IMR-90 (cell line): ENCODE measurements at regions not wholly inside any gene's neighbourhood (a gene's known extent, or its start where the extent isn't known, plus 50 kb on each side); places are given as distances from the start of the nearest gene placed in this dataset.

Experiments used
- CTCF ChIP-seq: conservative IDR thresholded peaks from 2 replicates; pipeline ENCODE4 v1.5.1; 2012; ENCODE audit warnings: mild to moderate bottlenecking, low read depth, low read length, improper control_type of control experiment
- FOS ChIP-seq: fragments of 150-350 bp; IDR thresholded peaks from 2 replicates; pipeline ENCODE4 v1.6.1; 2016; ENCODE audit warnings: low read depth, low read length
- RAD21 ChIP-seq: IDR thresholded peaks from 2 replicates; pipeline ENCODE4 v1.6.1; 2012; ENCODE audit warnings: low read length, improper control_type of control experiment

GRCh38 chr2:12934146-12934756 is 217.5 kb downstream of the TRIB2 start:
- TF ChIP-seq CTCF (no peak), RAD21 (no peak), FOS (no peak)
